H9 (cell line): ENCODE measurements at regions not wholly inside any gene's neighbourhood (a gene's known extent, or its start where the extent isn't known, plus 50 kb on each side); places are given as distances from the start of the nearest gene placed in this dataset.

ENCODE experiments used
- DNase-seq: peaks from one replicate; pipeline ENCODE4 v3.0.0-alpha.2; 2017
- H2AFZ ChIP-seq: one replicate; pipeline ENCODE4 v1.6.1; 2013; ENCODE audit warnings: mild to moderate bottlenecking, low read length, control low read depth, moderate library complexity
- H2AK5ac ChIP-seq: 2 replicates; pipeline ENCODE4 v1.6.1; 2013; ENCODE audit warnings: low read length, control low read depth, mixed read lengths; ENCODE audit not compliant: insufficient read length
- H2BK120ac ChIP-seq: one replicate; pipeline ENCODE4 v1.6.1; 2013; ENCODE audit warnings: low read depth, mild to moderate bottlenecking, low read length, control low read depth, inconsistent platforms; ENCODE audit not compliant: poor library complexity, severe bottlenecking
- H2BK12ac ChIP-seq: 2 replicates; pipeline ENCODE4 v1.6.1; 2013; ENCODE audit warnings: low read length, control low read depth, mixed read lengths, low read depth; ENCODE audit not compliant: insufficient read length
- H2BK15ac ChIP-seq: 2 replicates; pipeline ENCODE4 v1.6.1; 2013; ENCODE audit warnings: low read depth, low read length, control low read depth
- H2BK20ac ChIP-seq: one replicate; pipeline ENCODE4 v1.6.1; 2013; ENCODE audit warnings: low read depth, mild to moderate bottlenecking, low read length, control low read depth, inconsistent platforms; ENCODE audit not compliant: poor library complexity, severe bottlenecking
- H2BK5ac ChIP-seq: 2 replicates; pipeline ENCODE4 v1.6.1; 2013; ENCODE audit warnings: low read length, control low read depth, mixed read lengths; ENCODE audit not compliant: insufficient read length
- H3K14ac ChIP-seq: 2 replicates; pipeline ENCODE4 v1.6.1; 2013; ENCODE audit warnings: low read length, control low read depth; ENCODE audit not compliant: insufficient read depth
- H3K18ac ChIP-seq: 2 replicates; pipeline ENCODE4 v1.6.1; 2013; ENCODE audit warnings: low read depth, mild to moderate bottlenecking, mixed read lengths, low read length, control low read depth; ENCODE audit not compliant: insufficient read length
- H3K23ac ChIP-seq: 2 replicates; pipeline ENCODE4 v1.6.1; 2013; ENCODE audit warnings: low read length, control low read depth, mixed read lengths, low read depth; ENCODE audit not compliant: insufficient read length
- H3K23me2 ChIP-seq: 2 replicates; pipeline ENCODE4 v1.6.1; 2013; ENCODE audit warnings: low read depth, mild to moderate bottlenecking, mixed read lengths, low read length, control low read depth; ENCODE audit not compliant: insufficient read length, poor library complexity, severe bottlenecking
- H3K27ac ChIP-seq: 2 replicates; pipeline ENCODE4 v1.5.1; 2013; ENCODE audit warnings: low read length, control low read depth, mixed read lengths, low read depth; ENCODE audit not compliant: insufficient read length
- H3K27me3 ChIP-seq: 2 replicates; pipeline ENCODE4 v1.6.1; 2013; ENCODE audit warnings: low read length, control low read depth, inconsistent platforms; ENCODE audit not compliant: insufficient read depth
- H3K4ac ChIP-seq: 2 replicates; pipeline ENCODE4 v1.6.1; 2013; ENCODE audit warnings: low read depth, mild to moderate bottlenecking, control low read depth, inconsistent platforms, low read length, moderate library complexity
- H3K4me1 ChIP-seq: 2 replicates; pipeline ENCODE4 v1.6.1; 2013; ENCODE audit warnings: low read length, control low read depth, inconsistent platforms; ENCODE audit not compliant: insufficient read depth
- H3K4me2 ChIP-seq: 2 replicates; pipeline ENCODE4 v1.6.1; 2013; ENCODE audit warnings: low read length, control low read depth, mixed read lengths; ENCODE audit not compliant: insufficient read length, insufficient read depth
- H3K56ac ChIP-seq: 2 replicates; pipeline ENCODE4 v1.6.1; 2013; ENCODE audit warnings: low read depth, mild to moderate bottlenecking, mixed read lengths, low read length, control low read depth; ENCODE audit not compliant: insufficient read length
- H3K79me1 ChIP-seq: 2 replicates; pipeline ENCODE4 v1.6.1; 2013; ENCODE audit warnings: low read depth, mild to moderate bottlenecking, moderate library complexity, low read length, control low read depth, inconsistent platforms; ENCODE audit not compliant: insufficient read depth, poor library complexity, severe bottlenecking
- H3K79me2 ChIP-seq: 2 replicates; pipeline ENCODE4 v1.6.1; 2013; ENCODE audit warnings: low read length, control low read depth, inconsistent platforms; ENCODE audit not compliant: insufficient read depth
- H3K9ac ChIP-seq: 2 replicates; pipeline ENCODE4 v1.6.1; 2013; ENCODE audit warnings: low read length, control low read depth, mixed read lengths; ENCODE audit not compliant: insufficient read length; ENCODE audit errors: extremely low read depth
- H3K9me3 ChIP-seq: one replicate; pipeline ENCODE4 v1.6.1; 2013; ENCODE audit warnings: low read depth, low read length, inconsistent platforms; ENCODE audit not compliant: control insufficient read depth
- H3T11ph ChIP-seq: one replicate; pipeline ENCODE4 v1.6.1; 2013; ENCODE audit warnings: mild to moderate bottlenecking, low read length, control low read depth, inconsistent platforms
- H4K20me1 ChIP-seq: one replicate; pipeline ENCODE4 v1.6.1; 2013; ENCODE audit not compliant: control insufficient read depth, insufficient read length, insufficient read depth
- H4K5ac ChIP-seq: 2 replicates; pipeline ENCODE4 v1.6.1; 2013; ENCODE audit warnings: low read depth, mild to moderate bottlenecking, mixed read lengths, low read length, control low read depth; ENCODE audit not compliant: insufficient read length
- H4K8ac ChIP-seq: replicated peaks from 2 replicates; pipeline ENCODE4 v1.6.1; 2013; ENCODE audit warnings: low read length, control low read depth, mixed read lengths, low read depth; ENCODE audit not compliant: insufficient read length
- H4K91ac ChIP-seq: 2 replicates; pipeline ENCODE4 v1.6.1; 2013; ENCODE audit warnings: low read depth, mild to moderate bottlenecking, moderate library complexity, mixed read lengths, low read length, control low read depth; ENCODE audit not compliant: insufficient read length
- H3K27ac Mint-ChIP-seq, 3 experiments: 2 replicates in 2 of 3; 3 replicates in 1 of 3; pipeline ENCODE4 v1.8.0; 2020 to 2021; ENCODE audit warnings: mixed read lengths in 3 of 3, mild to moderate bottlenecking in 1 of 3, moderate library complexity in 1 of 3
- H3K27me3 Mint-ChIP-seq: 2 replicates; pipeline ENCODE4 v1.8.0; 2021; ENCODE audit warnings: low read depth, mild to moderate bottlenecking, moderate library complexity, mixed read lengths
- H3K36me3 Mint-ChIP-seq, 3 experiments: 2 replicates in 2 of 3; 3 replicates in 1 of 3; pipeline ENCODE4 v1.8.0; 2020 to 2021; ENCODE audit warnings: low read depth in 3 of 3, mixed read lengths in 3 of 3; ENCODE audit not compliant: insufficient read depth in 1 of 3
- H3K4me1 Mint-ChIP-seq, 2 experiments: 2 replicates each; pipeline ENCODE4 v1.8.0; 2020; ENCODE audit warnings: mixed read lengths in 2 of 2
- H3K4me3 Mint-ChIP-seq, 2 experiments: 2 replicates in 1 of 2; 3 replicates in 1 of 2; pipeline ENCODE4 v1.8.0; 2020 to 2021; ENCODE audit warnings: mild to moderate bottlenecking in 2 of 2, mixed read lengths in 2 of 2, moderate library complexity in 1 of 2
- H3K9me3 Mint-ChIP-seq, 2 experiments: 2 replicates in 1 of 2; 3 replicates in 1 of 2; pipeline ENCODE4 v1.8.0; 2020; ENCODE audit warnings: mild to moderate bottlenecking in 2 of 2, mixed read lengths in 2 of 2, moderate library complexity in 1 of 2
- CTCF ChIP-seq: fragments of 200-600 bp; sonication (generic); conservative IDR thresholded peaks from 3 replicates; pipeline ENCODE4 v1.8.0; 2021; ENCODE audit warnings: antibody characterized with exemption, mild to moderate bottlenecking
- whole genome bisulfite sequencing: extraction: QIAGEN DNeasy Blood & Tissue Kit; methylation state at CpG from one replicate; pipeline ENCODE4 v1.1.7; 2013; ENCODE audit warnings: missing lambda C conversion rate, low lambda C conversion rate, mixed read lengths; ENCODE audit not compliant: insufficient read length; ENCODE audit errors: extremely low coverage; 5-methylcytosine and 5-hydroxymethylcytosine counted together

GRCh38 chr1:99503276-99503747 lies 142.6 kb upstream of the PALMD start:
- Histone ChIP-seq H3K14ac (no peak overlapping the region), H4K8ac (no peak overlapping the region), H3K79me2 (no peaks in the 10 kb centered on the region), H4K5ac (no peak overlapping the region), H2BK12ac (no peak overlapping the region), H4K91ac (no peak overlapping the region), H3K79me1 (no peaks in the 10 kb centered on the region), H3K27me3 (no peaks in the 10 kb centered on the region), H3K9me3 (no peaks in the 10 kb centered on the region), H2BK5ac (no peak overlapping the region), H3K4me2 (no peak overlapping the region), H2BK20ac (no peak overlapping the region), H3K9ac (no peak overlapping the region), H3K4me1 (no peaks in the 10 kb centered on the region), H3K23ac (no peak overlapping the region), H3K4ac (no peak overlapping the region), H4K20me1 (no peaks in the 10 kb centered on the region), H3K56ac (no peak overlapping the region), H2AK5ac (no peak overlapping the region), H3K27ac (no peak overlapping the region), H2AFZ (no peak overlapping the region), H3K23me2 (no peaks in the 10 kb centered on the region), H3T11ph (no peak overlapping the region), H3K18ac (no peak overlapping the region), H2BK15ac (no peak overlapping the region), H2BK120ac (no peak overlapping the region)
- no peak for DNase-seq
- WGBS, result no CpG with 5 or more reads among the region's 4 CpGs
- no peaks in the 10 kb centered on the region for H3K4me1 Mint-ChIP-seq
- H3K36me3 Mint-ChIP-seq, result peaks cover 7 to 24% (median 10%) of the 10 kb centered on the region in 3 experiments
- H3K27me3 Mint-ChIP-seq, result no peaks in the 10 kb centered on the region
- TF ChIP-seq CTCF, result no peak
- no peak overlapping the region for H3K4me3 Mint-ChIP-seq
- peaks cover 18 to 20% of the 10 kb centered on the region in 2 experiments for H3K9me3 Mint-ChIP-seq
- no peak overlapping the region for H3K27ac Mint-ChIP-seq
